ENCODE measurements at regions not wholly inside any gene's neighbourhood (a gene's known extent, or its start where the extent isn't known, plus 50 kb on each side); places are given as distances from the start of the nearest gene placed in this dataset.
"Not testable (repeated sequence)": the region's sequence is repeated elsewhere in the genome, so short reads cannot be mapped to it uniquely, and the experiment has no call there.

DNA sequence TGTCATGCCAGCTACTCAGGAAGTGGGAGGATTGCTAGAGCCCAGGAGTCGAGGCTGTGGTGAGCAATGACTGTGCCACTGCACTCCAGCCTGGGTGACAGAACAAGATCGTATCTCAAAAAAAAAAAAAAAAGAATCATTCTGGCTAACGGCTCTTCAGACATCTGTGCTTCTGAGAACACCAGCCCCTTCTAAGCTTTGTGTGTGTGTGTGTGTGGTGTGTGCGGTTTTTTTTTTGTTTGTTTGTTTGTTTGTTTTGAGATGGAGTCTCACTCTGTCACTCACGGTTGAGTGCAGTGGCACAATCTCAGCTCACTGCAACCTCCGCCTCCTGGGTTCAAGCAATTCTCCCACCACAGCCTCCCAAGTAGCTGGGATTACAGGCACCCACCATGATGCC is 79.4 kb upstream of the DRD5 start:
- DNase-seq, result not testable (repeated sequence)

DNA sequence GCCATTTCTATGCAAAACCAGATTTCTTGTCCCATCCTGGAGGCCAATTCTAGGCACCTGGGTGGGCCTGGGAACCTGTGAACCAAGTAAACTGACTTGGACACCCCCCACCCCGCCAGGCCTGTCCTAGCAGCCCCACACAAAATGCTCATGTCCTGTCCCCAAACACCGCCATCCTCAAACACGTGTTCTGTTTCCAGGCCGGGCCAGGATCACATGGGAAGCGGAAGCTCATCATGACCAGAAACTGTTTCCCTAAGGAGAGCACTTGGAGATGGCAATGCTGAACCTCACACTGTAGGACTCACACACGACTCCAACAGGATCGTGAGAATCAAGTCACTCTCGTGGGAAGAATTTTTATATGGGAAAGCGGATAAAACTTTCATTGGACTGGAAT is 78.7 kb upstream of the DRD5 start:
- DNase-seq, result not testable (repeated sequence)

DNA sequence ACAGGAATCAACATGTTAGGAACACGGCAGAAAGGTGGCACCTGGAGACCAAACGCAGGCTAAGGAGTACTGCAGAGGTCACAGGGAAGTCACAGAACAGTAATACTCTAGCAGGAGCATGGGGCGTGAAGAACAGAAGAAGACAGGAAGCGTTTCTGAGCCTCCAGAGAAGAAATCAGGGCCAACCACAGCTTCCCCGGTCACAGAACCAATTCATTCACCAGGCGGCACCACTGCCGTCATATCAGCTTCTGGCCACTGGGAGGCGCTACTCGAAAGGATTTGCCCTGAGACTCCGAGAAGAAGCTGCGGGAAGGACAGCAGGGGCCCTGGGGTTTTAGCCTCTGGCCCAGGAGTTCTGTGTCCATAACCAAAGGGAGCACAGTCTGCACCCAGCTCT is 78.0 kb upstream of the DRD5 start:
- DNase-seq, result peak in 27 of 58 donors; percentile 2 to 50 (median 13)

DNA sequence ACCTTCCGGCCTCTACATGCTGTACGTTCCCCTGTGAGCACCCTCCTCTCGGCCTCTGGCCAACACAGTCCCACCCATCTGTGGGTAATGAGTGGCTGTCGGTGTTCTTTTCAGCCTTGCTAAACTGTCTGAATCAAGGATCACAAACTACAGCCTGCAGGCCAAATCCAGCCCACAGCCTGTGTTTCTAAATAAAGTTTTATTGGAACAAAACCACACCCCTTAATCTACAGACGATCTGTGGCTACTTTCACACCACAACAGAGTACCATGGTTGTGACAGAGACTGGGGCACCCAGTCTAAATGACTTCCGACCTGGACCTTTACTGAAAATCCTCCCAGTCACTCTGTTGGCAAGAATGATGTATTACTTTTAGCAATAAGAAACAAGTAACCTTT is 77.3 kb upstream of the DRD5 start:
- DNase-seq, result not testable (repeated sequence)

DNA sequence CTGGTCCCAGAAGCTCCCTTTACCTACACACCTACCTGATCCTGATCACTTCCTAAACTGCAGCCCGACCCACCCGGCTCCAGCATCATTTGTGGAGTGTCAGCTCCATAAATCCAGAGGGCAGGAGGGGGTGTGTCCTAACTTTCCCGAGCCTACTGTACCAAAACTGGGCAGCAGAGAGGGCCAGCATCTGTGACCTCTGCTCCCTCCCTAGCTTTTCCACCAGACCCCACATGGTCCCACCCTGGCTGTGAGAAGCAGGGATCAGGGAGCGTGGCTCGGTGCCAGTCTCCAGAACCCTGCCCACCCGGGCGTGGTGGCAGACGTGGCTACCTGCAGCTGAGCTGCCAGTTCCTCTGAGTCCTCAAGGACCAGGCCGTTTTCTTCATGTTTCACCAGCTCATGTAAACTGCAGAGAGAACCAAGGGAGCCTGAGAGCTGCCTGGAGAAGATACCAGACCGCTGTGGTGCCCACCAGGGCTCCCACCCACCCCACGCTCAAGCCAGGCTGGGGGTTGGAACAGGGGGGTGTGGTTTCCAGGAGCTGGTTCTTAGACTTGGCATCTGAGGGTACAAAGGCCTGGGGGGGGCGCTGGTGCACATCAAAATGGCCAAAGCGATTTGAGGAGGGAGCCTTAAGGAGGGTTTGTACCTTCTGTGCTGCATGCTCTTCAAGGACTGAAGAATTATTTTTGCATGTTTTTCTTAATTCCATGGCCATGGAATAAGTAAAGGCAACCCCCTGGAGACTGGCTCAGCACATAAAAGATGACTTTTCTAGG is 76.7 kb upstream of the DRD5 start:
- no peak for DNase-seq

DNA sequence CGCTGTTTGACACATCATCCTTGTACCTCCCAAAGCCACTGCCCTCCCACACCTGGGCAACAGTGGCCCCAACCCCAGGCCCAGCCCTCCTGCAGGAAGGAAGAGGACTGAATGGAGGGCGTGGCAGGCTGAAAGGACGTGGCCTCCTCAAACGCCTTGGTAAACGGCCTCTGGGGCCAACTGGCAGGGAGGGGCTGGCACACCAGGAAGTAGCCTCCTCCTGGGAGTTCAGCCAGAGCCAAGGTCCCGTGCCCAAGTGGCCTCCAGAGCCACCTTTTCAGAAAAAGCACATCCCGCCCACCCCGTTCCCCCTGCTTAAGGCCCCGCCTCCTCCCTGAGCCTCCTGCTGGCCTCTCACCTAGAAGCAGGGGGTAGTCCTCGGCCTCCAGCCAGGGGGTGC is 74.2 kb upstream of the DRD5 start:
- not testable (repeated sequence) for DNase-seq

DNA sequence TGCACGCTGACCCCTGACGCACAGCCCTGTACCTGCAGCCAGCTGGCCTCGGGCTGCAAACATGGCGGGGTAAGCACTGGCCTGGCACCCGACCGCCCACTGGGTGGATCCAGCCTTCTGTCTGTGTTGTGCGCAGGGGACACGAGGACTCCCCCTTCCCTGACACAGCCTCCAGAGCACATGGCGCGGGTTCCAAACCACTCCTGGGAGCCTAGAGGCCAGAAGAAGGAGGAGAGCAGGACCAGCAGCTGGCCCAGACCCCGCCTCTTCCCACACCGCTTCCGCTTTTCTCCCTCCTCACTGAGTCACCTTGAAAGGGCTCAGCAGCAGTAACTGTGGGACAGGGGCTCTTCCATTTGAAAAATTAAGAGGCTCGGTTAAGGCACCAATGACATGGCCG is 73.5 kb upstream of the DRD5 start:
- not testable (repeated sequence) for DNase-seq

DNA sequence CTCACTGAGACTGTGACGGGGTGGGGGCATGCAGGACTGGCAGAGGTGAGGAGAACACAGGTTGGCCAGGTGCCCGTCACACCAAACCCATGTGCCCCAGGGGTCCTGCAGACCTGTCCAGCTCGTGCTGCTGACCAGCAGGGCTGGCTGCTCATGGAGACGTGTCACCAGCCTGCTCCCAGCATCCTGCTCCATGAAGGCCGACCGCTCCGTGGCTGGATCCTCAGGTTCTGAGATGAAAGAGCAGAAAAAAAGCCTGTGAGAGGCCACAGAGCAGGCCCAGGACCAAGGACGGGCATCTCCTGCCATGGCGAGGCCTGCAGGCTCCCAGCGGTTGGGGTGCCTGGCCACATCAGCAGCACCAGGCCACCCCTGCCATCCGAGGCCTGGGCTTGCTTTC is 71.7 kb upstream of the DRD5 start:
- DNase-seq, result no peak

DNA sequence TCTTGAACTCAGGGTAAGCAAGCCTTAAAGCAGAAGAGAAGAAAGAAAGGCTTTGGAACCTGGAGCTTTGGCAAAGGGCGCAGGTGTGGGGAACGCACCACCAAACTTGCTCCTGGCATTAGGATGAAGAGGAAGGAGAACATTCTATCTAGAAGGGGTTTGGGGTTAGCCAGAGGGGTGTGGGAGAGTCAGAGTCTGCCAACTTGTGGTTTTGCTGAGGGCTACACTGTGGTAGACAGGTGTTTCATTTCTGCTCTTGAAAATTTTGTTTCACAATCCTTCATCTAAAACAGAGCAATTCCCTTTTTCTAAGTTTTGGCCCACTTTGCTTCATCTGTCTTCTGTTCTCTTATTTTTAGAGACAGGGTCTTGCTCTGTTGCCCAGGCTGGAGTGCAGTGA is 66.2 kb upstream of the DRD5 start:
- DNase-seq, result not testable (repeated sequence)

DNA sequence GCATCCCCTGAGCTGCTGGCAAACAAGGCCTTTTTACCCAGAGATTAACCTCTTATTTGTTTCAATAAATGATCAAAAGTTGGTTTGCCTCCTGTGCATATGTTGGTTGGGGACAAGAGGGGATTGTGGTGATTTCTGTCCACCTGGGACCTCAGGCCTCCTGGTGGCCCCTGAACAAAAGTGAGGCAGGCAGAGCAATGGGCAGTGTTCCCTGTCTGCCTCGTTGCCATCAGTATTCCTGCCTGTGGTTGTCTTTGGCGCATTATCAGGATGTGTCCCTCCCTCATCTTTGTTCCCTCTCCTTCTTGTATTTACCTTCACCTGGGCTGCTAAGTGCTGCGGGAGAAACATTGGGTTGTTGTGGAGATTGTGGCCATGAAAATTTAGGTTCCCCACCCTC is 65.3 kb upstream of the DRD5 start:
- DNase-seq, result no peak

DNA sequence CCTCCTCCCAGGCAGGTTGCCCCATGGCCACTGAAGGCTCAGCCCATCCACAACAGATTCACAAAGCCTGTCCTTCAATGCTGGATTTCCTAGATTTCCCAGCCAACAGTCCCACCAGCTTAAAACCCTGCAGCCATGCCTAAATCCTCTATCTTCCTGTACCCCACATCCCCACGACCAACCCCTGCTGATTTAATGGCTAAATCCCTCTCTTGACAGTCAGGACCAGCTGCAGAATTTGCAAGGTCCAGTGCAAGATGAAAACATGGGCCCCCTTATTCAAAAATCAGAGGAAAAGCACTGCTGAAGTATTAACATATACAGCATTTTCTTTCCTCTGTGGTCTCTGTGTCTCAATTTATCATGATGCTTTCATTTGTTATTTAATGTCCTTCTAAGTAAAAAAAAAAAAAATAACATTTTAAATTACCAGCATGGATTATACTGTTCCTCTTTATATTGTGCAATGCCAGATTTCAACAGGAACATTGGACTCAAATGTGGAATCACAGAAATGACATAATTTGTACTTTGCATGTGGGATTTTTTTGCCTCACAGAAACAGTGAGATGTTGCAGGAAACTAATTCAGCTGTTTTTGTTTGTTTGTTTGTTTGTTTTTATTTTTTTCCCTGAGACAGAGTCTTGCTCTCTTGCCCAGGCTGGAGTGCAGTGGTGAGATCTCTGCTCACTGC is 63.0 kb upstream of the DRD5 start:
- DNase-seq, result not testable (repeated sequence)

DNA sequence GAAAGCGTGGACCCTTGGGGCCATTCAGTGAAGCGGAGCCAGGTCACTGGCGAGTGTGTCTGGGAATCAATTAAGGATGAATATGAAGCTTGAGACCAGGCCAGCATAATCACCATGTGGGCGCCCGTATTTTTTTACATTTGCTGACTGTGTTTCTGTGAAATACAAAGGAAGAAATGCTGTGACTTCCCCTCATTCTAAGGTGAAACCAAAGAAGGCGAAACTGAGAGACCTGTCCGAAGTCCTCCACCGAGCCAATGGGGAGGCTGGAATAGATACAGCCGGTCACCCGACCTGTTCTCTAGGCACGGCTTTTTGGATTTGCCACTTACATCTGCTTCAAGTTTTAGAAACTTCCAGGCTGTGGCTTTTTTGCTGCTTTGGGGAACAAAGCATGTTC is 59.3 kb upstream of the DRD5 start:
- not testable (repeated sequence) for DNase-seq

All from anterior cingulate cortex (tissue), 58 donors.